ENCODE measurements at regions not wholly inside any gene's neighbourhood (a gene's known extent, or its start where the extent isn't known, plus 50 kb on each side); places are given as distances from the start of the nearest gene placed in this dataset.

GRCh38 chr16:5378531-5378930, 280.9 kb upstream of the EEF2KMT start:
- no peak for DNase-seq

GRCh38 chr16:5377280-5377898, 279.8 kb upstream of the EEF2KMT start:
- DNase-seq, result no peak

GRCh38 chr16:5374184-5374583, 276.6 kb upstream of the EEF2KMT start:
- DNase-seq, result no peak

- DNase-seq, result no peak
Measured at GRCh38 chr16:5367951-5368350, 270.4 kb upstream of the EEF2KMT start.

- no peak for DNase-seq
Measured at GRCh38 chr16:5366126-5366525, 268.5 kb upstream of the EEF2KMT start.

- no peak for DNase-seq
Measured at GRCh38 chr16:5364186-5364585, 266.6 kb upstream of the EEF2KMT start.

GRCh38 chr16:5361322-5361721, 263.7 kb upstream of the EEF2KMT start:
- no peak for DNase-seq

- DNase-seq, result no peak
Measured at GRCh38 chr16:5354645-5355044, 257.1 kb upstream of the EEF2KMT start.

GRCh38 chr16:5349670-5350517, 252.3 kb upstream of the EEF2KMT start:
- no peak for DNase-seq

GRCh38 chr16:5349101-5349500, 251.5 kb upstream of the EEF2KMT start:
- no peak for DNase-seq

- no peak for DNase-seq
Measured at GRCh38 chr16:5347561-5347960, 250.0 kb upstream of the EEF2KMT start.

- no peak for DNase-seq
Measured at GRCh38 chr16:5336941-5337340, 239.3 kb upstream of the EEF2KMT start.

GRCh38 chr16:5333991-5334390, 236.4 kb upstream of the EEF2KMT start:
- no peak for DNase-seq

GRCh38 chr16:5333126-5333525, 235.5 kb upstream of the EEF2KMT start:
- DNase-seq, result no peak

GRCh38 chr16:5330058-5330457, 232.5 kb upstream of the EEF2KMT start:
- no peak for DNase-seq

GRCh38 chr16:5328546-5328945, 231.0 kb upstream of the EEF2KMT start:
- no peak for DNase-seq

GRCh38 chr16:5326395-5326794, 228.8 kb upstream of the EEF2KMT start:
- DNase-seq, result no peak

- DNase-seq, result no peak
Measured at GRCh38 chr16:5325932-5326331, 228.3 kb upstream of the EEF2KMT start.

GRCh38 chr16:5323284-5324141, 225.9 kb upstream of the EEF2KMT start:
- no peak for DNase-seq

GRCh38 chr16:5321930-5322329, 224.3 kb upstream of the EEF2KMT start:
- DNase-seq, result no peak

GRCh38 chr16:5319799-5320198, 222.2 kb upstream of the EEF2KMT start:
- no peak for DNase-seq

GRCh38 chr16:5315914-5316313, 218.3 kb upstream of the EEF2KMT start:
- DNase-seq, result no peak

- no peak for DNase-seq
Measured at GRCh38 chr16:5314377-5314776, 216.8 kb upstream of the EEF2KMT start.
